C1 segment of cervical spinal cord (tissue), 14 donors: ENCODE measurements at regions not wholly inside any gene's neighbourhood (a gene's known extent, or its start where the extent isn't known, plus 50 kb on each side); places are given as distances from the start of the nearest gene placed in this dataset.

ENCODE experiments used
- DNase-seq, 14 donors: peaks; one replicate each; lab custom pipeline; 2025; lab: John Stamatoyannopoulos, UW

- no peak for DNase-seq
These were observed 52.6 kb downstream of the ERICH4 start for GRCh38 chr19:41495589-41495988.

GRCh38 chr19:41499899-41500298 lies 56.9 kb downstream of the ERICH4 start:
- no peak for DNase-seq

GRCh38 chr19:41500443-41500842 lies 57.5 kb downstream of the ERICH4 start:
- DNase-seq = no peak

GRCh38 chr19:41501854-41502253 lies 58.9 kb downstream of the ERICH4 start:
- DNase-seq = no peak

- DNase-seq = no peak
These were observed 62.1 kb downstream of the ERICH4 start for GRCh38 chr19:41505105-41505504.

- no peak for DNase-seq
These were observed 65.5 kb upstream of the CEACAM21 start for GRCh38 chr19:41510484-41510883.

GRCh38 chr19:41511628-41512027 lies 64.3 kb upstream of the CEACAM21 start:
- no peak for DNase-seq

- DNase-seq = no peak
These were observed 60.8 kb upstream of the CEACAM21 start for GRCh38 chr19:41515015-41515652.

- DNase-seq = peak in 1 of 14 donors; percentile 14
These were observed 59.4 kb upstream of the CEACAM21 start for GRCh38 chr19:41516292-41517171.

GRCh38 chr19:41518141-41518540 lies 57.8 kb upstream of the CEACAM21 start:
- no peak for DNase-seq

GRCh38 chr19:41521138-41521930 lies 54.6 kb upstream of the CEACAM21 start:
- DNase-seq = peak in 1 of 14 donors; percentile 31

- no peak for DNase-seq
These were observed 53.9 kb upstream of the CEACAM21 start for GRCh38 chr19:41521931-41522555.

GRCh38 chr19:41525989-41526388 lies 50.0 kb upstream of the CEACAM21 start:
- DNase-seq = no peak
